Kidney (tissue), 13 donors: ENCODE measurements at regions not wholly inside any gene's neighbourhood (a gene's known extent, or its start where the extent isn't known, plus 50 kb on each side); places are given as distances from the start of the nearest gene placed in this dataset.

Experiments
- DNase-seq, 5 donors: peaks; one replicate each; pipeline ENCODE4 v3.0.0-alpha.2; 2013 to 2020
- FAIRE-seq: peaks from 2 replicates; lab custom pipeline; 2012; peaks lifted over from hg19 to GRCh38; lab: Jason Lieb, UNC
- H3K27ac ChIP-seq, 2 donors: one replicate each; pipeline ENCODE4 v1.7.0; 2013; ENCODE audit warnings: low read depth in 2 of 2, low read length in 2 of 2, inconsistent platforms in 1 of 2
- H3K27me3 ChIP-seq: one replicate; pipeline ENCODE4 v1.7.1; 2013; ENCODE audit warnings: low read length, inconsistent platforms; ENCODE audit not compliant: control insufficient read depth, insufficient read depth
- H3K36me3 ChIP-seq, 3 donors: one replicate each; pipeline versions ENCODE4 v1.7.0 to v1.7.1; 2013; ENCODE audit warnings: low read length in 3 of 3, control low read depth in 1 of 3, inconsistent platforms in 1 of 3; ENCODE audit not compliant: insufficient read depth in 3 of 3, control insufficient read depth in 2 of 3
- H3K4me1 ChIP-seq, 3 donors: one replicate each; pipeline versions ENCODE4 v1.7.0 to v1.7.1; 2013; ENCODE audit warnings: low read length in 3 of 3, inconsistent platforms in 1 of 3, low read depth in 1 of 3; ENCODE audit not compliant: control insufficient read depth in 2 of 3, insufficient read depth in 2 of 3
- H3K4me3 ChIP-seq, 3 donors: one replicate each; pipeline versions ENCODE4 v1.7.0 to v1.8.1; 2013; ENCODE audit warnings: low read length in 3 of 3, control low read depth in 1 of 3, inconsistent platforms in 1 of 3
- H3K9ac ChIP-seq, 3 donors: one replicate each; pipeline versions ENCODE4 v1.7.0 to v1.7.1; 2013; ENCODE audit warnings: low read length in 3 of 3, control low read depth in 1 of 3, inconsistent platforms in 1 of 3
- H3K9me3 ChIP-seq, 3 donors: one replicate each; pipeline versions ENCODE4 v1.7.0 to v1.7.1; 2013; ENCODE audit warnings: low read length in 3 of 3, control low read depth in 1 of 3, inconsistent platforms in 1 of 3; ENCODE audit not compliant: control insufficient read depth in 2 of 3, insufficient read depth in 1 of 3
- intact Hi-C: fragments of 100-400 bp; cut with DNase I; formaldehyde crosslinking; loops from one replicate; pipeline ENCODE4 v1.11.1; 2022
- TF ChIP-seq, protein P1 (sequence below): IDR thresholded peaks from 3 replicates; pipeline ENCODE4 v1.5.1; 2012; ENCODE audit warnings: mild to moderate bottlenecking, moderate library complexity, borderline replicate concordance; ENCODE audit not compliant: insufficient read depth; ENCODE audit errors: extremely low read depth
- donor health status: control.
- donor health status: control.
- donor health status: control.
- donor health status: control.
- donor health status: control.
- donor health status: DM: yes; HTN: yes; CAD: no.
- donor health status: Normal renal cell carcinoma (clear cell type).

DNA sequence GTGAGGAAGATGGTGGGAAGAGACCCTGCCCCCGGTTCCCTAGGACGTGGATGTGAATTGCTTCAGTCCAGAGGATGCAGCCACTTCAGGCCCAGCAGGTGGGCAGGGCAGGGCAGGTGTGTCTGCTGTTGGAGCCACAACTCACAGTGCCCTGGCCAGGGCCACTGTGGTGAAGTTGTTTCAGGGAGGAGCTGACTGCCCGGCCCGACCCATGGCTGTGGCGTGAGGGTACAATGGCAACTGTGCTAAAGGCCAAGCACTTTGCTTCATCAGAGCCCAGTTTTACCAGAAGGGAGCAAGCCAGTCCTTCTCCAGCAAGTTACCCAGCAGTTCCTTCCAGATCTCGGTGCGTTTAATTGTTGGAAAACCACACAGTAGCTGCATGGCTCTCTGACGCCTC, 1174.4 kb downstream of the BRD1 start:
- TF ChIP-seq, protein P1, sequence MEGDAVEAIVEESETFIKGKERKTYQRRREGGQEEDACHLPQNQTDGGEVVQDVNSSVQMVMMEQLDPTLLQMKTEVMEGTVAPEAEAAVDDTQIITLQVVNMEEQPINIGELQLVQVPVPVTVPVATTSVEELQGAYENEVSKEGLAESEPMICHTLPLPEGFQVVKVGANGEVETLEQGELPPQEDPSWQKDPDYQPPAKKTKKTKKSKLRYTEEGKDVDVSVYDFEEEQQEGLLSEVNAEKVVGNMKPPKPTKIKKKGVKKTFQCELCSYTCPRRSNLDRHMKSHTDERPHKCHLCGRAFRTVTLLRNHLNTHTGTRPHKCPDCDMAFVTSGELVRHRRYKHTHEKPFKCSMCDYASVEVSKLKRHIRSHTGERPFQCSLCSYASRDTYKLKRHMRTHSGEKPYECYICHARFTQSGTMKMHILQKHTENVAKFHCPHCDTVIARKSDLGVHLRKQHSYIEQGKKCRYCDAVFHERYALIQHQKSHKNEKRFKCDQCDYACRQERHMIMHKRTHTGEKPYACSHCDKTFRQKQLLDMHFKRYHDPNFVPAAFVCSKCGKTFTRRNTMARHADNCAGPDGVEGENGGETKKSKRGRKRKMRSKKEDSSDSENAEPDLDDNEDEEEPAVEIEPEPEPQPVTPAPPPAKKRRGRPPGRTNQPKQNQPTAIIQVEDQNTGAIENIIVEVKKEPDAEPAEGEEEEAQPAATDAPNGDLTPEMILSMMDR, result no peak
- FAIRE-seq, result no peak

DNA sequence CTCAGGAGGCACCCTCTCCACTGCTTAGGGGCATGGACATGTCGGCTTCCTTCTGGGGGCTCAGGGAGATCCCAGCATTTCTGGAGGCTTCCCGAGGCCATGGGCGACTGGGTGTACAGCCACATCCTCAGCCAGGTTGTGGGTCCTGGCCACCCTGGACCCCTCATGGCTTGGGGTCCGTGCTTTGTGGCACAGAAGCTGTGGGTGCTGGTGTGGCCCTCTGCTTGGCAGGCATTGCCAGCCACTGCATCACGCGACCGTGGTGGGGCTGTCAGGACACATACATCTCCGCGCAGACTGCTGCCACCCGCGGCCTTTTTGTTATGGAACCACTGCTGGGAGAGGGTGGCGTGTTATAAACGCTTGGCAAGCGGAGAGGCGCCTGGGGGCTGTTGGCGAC, 1174.9 kb downstream of the BRD1 start:
- Histone ChIP-seq H3K27me3 (no peaks in the 10 kb centered on the region), H3K9me3 (no peaks in the 10 kb centered on the region), H3K27ac (no peak overlapping the region), H3K4me3 (no peak overlapping the region), H3K36me3 (no peaks in the 10 kb centered on the region), H3K9ac (no peak overlapping the region), H3K4me1 (no peaks in the 10 kb centered on the region)
- intact Hi-C loops, result no loop called here
- TF ChIP-seq, protein P1, result no peak
- DNase-seq (no peak), FAIRE-seq (no peak)

More for the DNA sequence above, 1174.4 kb downstream of the BRD1 start:
- no peak for DNase-seq
- Histone ChIP-seq H3K4me3 (no peak overlapping the region), H3K9me3 (no peaks in the 10 kb centered on the region), H3K4me1 (no peaks in the 10 kb centered on the region), H3K36me3 (no peaks in the 10 kb centered on the region), H3K27me3 (no peaks in the 10 kb centered on the region), H3K9ac (no peak overlapping the region), H3K27ac (no peak overlapping the region)
- intact Hi-C loops, result no loop called here

DNA sequence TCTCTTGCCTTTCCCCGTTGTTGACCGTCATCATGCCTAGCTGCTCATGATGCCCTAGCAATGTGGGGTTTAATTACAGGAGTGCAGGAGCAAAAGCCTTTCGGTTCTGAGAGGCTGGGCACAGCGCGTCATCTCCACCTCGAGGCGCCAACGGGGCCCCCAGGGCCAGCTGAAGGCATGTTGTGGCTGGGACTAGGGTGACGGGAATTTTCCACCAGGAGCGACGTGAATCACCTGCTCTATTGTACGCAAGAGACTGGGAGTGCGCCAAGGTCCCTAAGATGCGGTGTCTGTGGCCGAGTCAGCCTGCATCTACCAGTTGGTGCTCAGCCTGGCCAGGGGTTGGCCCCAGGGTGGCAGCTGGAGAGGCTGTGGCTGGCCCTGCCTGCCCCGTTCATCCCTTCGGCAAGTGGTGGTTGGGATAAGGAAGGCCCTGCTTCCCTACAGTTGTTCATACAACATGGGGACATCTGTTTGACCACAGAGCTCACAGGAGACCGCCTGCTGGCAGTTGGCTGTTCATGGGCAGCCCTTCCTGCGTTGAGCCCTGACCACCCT, 1175.6 kb downstream of the BRD1 start:
- DNase-seq, result no peak
- Histone ChIP-seq H3K9ac (no peak overlapping the region), H3K36me3 (no peaks in the 10 kb centered on the region), H3K4me1 (no peaks in the 10 kb centered on the region), H3K27ac (no peak overlapping the region), H3K4me3 (no peak overlapping the region), H3K27me3 (no peaks in the 10 kb centered on the region), H3K9me3 (no peaks in the 10 kb centered on the region)
- no peak for FAIRE-seq
- TF ChIP-seq, protein P1, result no peak
- intact Hi-C loops, result no loop called here
